GM18870 (cell line): ENCODE measurements at regions not wholly inside any gene's neighbourhood (a gene's known extent, or its start where the extent isn't known, plus 50 kb on each side); places are given as distances from the start of the nearest gene placed in this dataset.
A peak's percentile ranks its signal among the peaks of the same experiment; 100 is the strongest.

Source experiments
- ATAC-seq: cut with Tn5 transposase; IDR thresholded peaks from one replicate; pipeline ENCODE4 v1.9.1; 2021; ENCODE audit warnings: moderate library complexity; ENCODE audit not compliant: unreplicated experiment

GRCh38 chr3:27935492-27935891 lies 213.4 kb upstream of the EOMES start:
- no peak for ATAC-seq

GRCh38 chr3:27939521-27939920 lies 217.4 kb upstream of the EOMES start:
- no peak for ATAC-seq

- ATAC-seq, result no peak
Observed at GRCh38 chr3:27939940-27940339, 217.8 kb upstream of the EOMES start.

- ATAC-seq, result no peak
Observed at GRCh38 chr3:27943106-27943505, 221.0 kb upstream of the EOMES start.

DNA sequence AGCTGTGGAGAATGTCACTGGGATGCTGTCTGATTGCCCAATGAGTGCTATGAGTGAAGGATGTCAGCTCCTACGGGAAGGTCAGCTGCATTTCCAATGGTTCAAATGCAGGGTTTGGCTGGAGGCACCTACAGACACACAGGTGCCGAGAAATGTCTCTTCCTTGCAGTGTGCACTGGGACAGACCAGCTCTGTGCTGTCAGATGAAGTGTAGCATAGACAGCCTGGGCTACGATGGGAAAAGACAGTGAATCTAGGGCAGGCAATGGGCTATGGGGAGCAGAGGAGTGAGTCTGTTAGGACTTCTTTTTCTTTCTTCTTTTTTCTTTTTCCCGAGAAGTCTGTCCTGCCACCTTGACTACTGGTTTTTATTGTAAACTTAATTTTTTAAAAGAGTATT lies 223.1 kb upstream of the EOMES start:
- no peak for ATAC-seq

DNA sequence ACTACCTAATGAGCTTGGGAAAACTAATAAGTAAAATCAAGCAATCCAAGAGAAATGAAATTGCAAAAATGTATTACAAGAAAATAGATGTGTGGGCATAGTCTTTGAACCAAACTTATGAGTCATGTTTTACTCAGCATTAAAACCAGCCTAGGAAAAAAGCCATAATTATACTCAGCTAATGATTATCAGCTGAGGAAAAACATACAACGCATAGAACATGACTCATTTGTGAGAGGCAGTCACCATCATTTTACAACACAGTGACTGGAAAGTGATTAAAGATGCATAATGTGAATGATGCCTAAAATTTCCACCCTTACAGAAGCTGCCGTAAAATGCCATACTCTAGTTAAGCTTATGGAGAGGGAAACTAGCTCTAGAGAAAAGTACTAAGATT lies 238.0 kb upstream of the EOMES start:
- ATAC-seq, result no peak

DNA sequence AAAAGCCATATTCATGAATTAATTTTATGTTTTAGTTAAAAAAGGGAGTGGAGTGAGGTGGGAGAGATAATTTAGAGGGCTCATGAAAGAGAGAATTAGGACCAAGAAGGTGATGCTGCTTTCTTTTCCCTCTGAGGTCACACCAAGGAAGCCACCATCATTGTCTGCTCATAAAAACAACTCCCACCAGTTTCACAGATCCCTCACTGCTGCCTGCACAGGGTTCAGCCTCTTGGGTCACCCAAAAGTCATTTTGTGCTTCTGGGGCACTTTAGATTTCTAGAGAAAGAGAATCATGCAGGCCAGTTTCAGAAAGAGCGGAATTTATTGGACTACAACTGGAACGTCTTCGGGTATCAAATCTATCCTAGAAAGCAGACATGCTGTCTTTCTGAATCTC lies 241.4 kb upstream of the EOMES start:
- no peak for ATAC-seq

GRCh38 chr3:27971600-27971999 lies 249.5 kb upstream of the EOMES start:
- no peak for ATAC-seq

- ATAC-seq, result no peak
Observed at GRCh38 chr3:27976933-27977332, 254.8 kb upstream of the EOMES start.

DNA sequence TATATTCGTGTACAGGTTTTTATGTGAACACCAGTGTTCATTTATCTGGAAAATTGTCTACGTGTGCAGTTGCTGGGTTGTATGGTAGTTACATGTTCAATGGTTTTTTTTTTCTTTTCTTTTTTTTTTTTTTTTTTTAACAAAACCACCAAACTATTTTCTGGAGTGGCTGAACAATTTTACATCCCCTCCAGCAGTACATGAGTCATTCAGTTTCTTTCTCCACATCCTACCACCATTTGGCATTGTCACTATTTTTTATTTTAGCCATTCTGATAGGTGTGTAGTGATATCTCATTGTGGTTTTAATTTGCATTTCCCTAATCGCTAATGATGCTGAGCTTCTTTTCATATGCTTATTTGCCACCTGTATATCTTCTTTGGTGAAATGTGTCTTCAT lies 256.3 kb upstream of the EOMES start:
- no peak for ATAC-seq

GRCh38 chr3:27985369-27986035 lies 255.9 kb upstream of the CMC1 start:
- ATAC-seq, result no peak

- no peak for ATAC-seq
Observed at GRCh38 chr3:27986234-27986879, 255.1 kb upstream of the CMC1 start.

GRCh38 chr3:27990324-27990723 lies 251.1 kb upstream of the CMC1 start:
- ATAC-seq, result no peak

- no peak for ATAC-seq
Observed at GRCh38 chr3:27990837-27991236, 250.6 kb upstream of the CMC1 start.

DNA sequence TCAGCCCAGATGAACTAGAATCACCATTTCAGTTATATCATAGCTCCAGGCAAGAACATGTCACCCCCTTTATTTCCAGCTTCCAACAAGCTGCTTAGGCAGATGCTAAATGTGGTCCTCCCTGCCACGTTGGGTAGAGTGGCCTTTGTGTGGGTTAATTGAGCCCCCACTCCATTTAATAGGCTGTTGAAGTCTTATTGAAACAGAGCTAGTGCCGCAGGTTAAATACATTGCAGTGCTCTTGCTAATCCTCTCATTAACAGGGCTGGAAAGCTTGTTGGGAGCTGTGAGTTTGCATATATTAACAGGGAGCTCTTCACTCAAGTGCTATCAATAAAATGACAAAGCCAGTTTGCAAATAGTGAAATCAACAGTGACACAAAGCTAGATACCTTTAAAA lies 248.4 kb upstream of the CMC1 start:
- no peak for ATAC-seq

GRCh38 chr3:28000608-28001007 lies 240.8 kb upstream of the CMC1 start:
- ATAC-seq, result no peak

DNA sequence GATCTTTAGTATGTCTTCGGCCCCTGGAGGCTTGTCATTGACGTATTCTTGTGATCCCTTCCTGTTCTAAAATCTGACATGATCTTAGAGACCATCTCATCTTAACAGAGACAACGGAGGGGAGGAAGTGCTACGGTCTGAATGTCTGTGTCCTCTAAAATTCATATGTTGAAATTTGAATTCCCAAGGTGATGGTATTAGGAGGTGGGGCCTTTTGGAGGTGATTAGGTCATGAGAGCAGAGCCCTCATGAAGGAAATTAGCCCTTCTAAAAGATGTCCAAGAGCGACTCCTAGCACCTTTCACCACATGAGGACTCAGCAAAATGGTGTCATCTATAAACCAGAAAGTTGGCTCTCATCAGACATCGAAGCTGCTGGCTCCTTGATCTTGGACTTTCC lies 233.2 kb upstream of the CMC1 start:
- no peak for ATAC-seq

GRCh38 chr3:28012830-28013229 lies 228.6 kb upstream of the CMC1 start:
- ATAC-seq, result no peak

DNA sequence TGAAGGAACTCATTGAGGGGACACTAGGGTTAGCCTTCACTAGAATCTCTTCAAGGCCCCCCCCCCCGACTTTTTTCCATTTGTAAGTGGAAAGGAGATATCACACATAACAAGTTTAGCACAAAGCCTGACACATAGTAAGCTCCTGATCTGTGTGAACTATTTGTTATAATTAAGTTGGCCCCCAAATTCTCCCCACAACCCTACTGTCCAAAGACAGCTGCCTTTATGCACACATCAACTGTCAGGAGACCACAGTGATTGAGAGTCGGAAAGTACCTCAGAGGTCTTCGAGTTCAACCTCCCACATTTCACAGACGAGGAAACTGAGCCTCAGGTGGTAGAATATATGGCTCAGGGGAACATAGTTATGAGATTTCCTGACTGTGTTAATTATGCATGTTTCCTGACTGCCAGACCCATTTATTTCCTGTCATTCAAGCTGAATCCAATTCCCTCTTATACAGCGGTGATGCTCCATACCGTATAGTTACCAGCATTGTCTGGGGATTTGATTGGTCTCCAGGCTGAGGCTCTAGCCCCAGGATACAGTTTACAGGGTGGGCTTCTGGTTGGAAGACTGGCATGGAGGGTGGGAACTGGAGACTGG lies 227.4 kb upstream of the CMC1 start:
- no peak for ATAC-seq

DNA sequence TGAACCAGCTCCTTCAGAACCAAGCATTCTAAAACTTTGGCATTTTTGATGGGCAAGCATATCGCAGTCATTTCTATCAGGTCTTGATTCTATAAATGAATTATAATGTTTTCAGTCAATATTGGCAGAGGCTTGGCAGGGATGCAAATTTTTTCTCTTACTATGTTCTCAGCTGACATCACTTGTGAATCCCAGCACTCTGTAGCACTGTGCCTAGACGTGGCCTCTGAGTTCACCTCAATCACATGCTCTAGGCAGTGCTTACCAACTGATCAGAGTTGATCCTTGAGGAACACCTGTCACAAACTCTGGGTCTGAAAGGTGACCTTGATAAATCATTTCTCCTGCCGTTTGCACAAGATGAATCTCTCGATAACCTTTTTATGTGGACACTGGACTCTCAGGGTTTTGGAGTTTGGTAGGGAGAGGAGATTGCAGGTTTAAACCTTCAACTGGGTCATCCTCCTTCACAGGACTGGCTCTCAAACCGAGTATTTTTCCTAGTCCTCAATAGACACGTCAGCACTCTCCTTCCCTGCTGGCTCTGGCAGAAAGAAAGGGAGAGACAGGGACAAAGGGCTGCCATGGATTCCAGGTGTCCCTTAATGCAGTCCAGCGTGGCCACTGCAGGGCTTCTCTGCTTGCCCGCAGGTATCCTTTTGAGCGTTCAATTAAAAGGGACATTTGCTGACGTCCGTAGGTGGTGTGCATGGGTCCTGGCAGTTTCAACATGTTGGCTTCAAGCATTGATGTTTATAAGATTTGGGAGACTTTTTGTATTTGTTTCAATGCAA lies 222.3 kb upstream of the CMC1 start:
- ATAC-seq, result peak; percentile 14

DNA sequence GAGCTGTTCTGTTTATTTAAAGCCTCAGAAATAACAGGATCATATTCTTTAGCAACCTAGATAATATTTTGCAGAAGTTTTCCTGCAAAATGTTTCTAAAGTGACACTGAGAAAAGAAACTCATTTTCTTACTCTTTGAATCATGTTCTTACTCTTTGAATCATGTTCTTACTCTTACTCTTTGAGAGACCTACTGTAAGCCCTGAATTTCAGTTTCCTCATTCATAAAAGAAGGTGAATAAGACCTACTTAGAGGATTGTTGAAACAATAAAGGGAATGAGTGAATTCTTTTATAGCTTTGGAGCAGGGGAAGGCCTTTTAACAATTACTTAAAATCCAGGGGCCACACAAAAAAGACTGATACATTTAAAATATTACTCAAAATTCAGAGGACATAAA lies 221.7 kb upstream of the CMC1 start:
- peak; percentile 44 for ATAC-seq

DNA sequence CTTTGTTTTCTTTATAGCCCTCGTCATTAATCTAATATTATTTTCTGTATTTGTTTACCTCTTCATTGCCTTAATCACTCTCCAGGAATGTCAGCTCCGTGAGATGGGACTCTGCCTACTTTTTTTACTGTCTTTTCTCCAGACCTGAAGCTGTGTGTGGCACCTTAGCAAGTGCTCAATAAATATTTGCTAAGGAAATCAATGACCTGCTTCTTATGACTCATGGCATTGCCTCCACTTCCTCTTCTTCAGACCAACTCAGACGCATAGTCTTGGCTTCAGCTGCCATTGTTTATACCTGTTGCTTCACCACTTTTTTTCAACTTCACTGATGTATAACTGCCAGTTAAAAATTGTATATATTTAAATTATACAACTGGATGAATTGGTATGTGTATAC lies 218.5 kb upstream of the CMC1 start:
- ATAC-seq, result no peak
